ENCODE measurements at regions not wholly inside any gene's neighbourhood (a gene's known extent, or its start where the extent isn't known, plus 50 kb on each side); places are given as distances from the start of the nearest gene placed in this dataset.
A peak's percentile ranks its signal among the peaks of the same experiment; 100 is the strongest.

- no peak for TF ChIP-seq CTCF (conservative IDR thresholded peaks at IDR 0.05 in 1 of 2, IDR thresholded peaks at IDR 0.05 in 1 of 2; ENCODE audit: low read depth in 1 of 2, low read length in 2 of 2)
- no peak for TF ChIP-seq EZH2 (IDR thresholded peaks at IDR 0.05; ENCODE audit: low read length, missing control alignments)
- Histone ChIP-seq H3K27me3 (ENCODE audit: control insufficient read depth, insufficient read depth, low read length) (no peaks in the 10 kb centered on the region), H3K36me3 (ENCODE audit: control insufficient read depth, insufficient read depth, low read length) (no peaks in the 10 kb centered on the region), H3K4me3 (replicated peaks in 1 of 4; ENCODE audit: control extremely low read depth in 1 of 4, insufficient read depth in 1 of 4, low read depth in 3 of 4, low read length in 4 of 4) (peak overlapping the region in 2 of 4 experiments; percentile 1 to 34), H3K27ac (ENCODE audit: insufficient read depth, low read length) (peak overlapping the region; percentile 62), H3K79me2 (ENCODE audit: control insufficient read depth, insufficient read depth, low read length) (no peaks in the 10 kb centered on the region), H2AFZ (ENCODE audit: low read length) (peak overlapping the region; percentile 44), H3K4me2 (ENCODE audit: extremely low read depth, insufficient read depth, low read length) (peak overlapping the region; percentile 64), H3K9me3 (ENCODE audit: control insufficient read depth, insufficient read depth, low read depth, low read length) (no peaks in the 10 kb centered on the region), H3K9ac (ENCODE audit: insufficient read depth, low read length) (no peak overlapping the region), H3K4me1 (ENCODE audit: control insufficient read depth, extremely low read depth, insufficient read depth, low read length) (peaks cover 8% of the 10 kb centered on the region), H4K20me1 (ENCODE audit: control insufficient read depth, extremely low read depth, insufficient read depth, low read length) (no peaks in the 10 kb centered on the region)
- DNase-seq (ENCODE audit: low read depth in 2 of 2) = peak; percentile 35 to 82
Measured at GRCh38 chr5:99061711-99062110, 132.9 kb upstream of the CHD1 start.

- H3K4me2 ChIP-seq (ENCODE audit: extremely low read depth, insufficient read depth, low read length) = peak overlapping the region; percentile 64
- H3K9me3 ChIP-seq (ENCODE audit: control insufficient read depth, insufficient read depth, low read depth, low read length) = no peaks in the 10 kb centered on the region
- TF ChIP-seq EZH2 (IDR thresholded peaks at IDR 0.05; ENCODE audit: low read length, missing control alignments) (no peak), CTCF (conservative IDR thresholded peaks at IDR 0.05 in 1 of 2, IDR thresholded peaks at IDR 0.05 in 1 of 2; ENCODE audit: low read depth in 1 of 2, low read length in 2 of 2) (no peak)
- DNase-seq (ENCODE audit: low read depth in 2 of 2) = no peak
- peak overlapping the region; percentile 44 for H2AFZ ChIP-seq (ENCODE audit: low read length)
- no peak overlapping the region for H3K9ac ChIP-seq (ENCODE audit: insufficient read depth, low read length)
- H3K4me1 ChIP-seq (ENCODE audit: control insufficient read depth, extremely low read depth, insufficient read depth, low read length) = peaks cover 8% of the 10 kb centered on the region
- no peaks in the 10 kb centered on the region for H3K36me3 ChIP-seq (ENCODE audit: control insufficient read depth, insufficient read depth, low read length)
- H4K20me1 ChIP-seq (ENCODE audit: control insufficient read depth, extremely low read depth, insufficient read depth, low read length) = no peaks in the 10 kb centered on the region
- H3K79me2 ChIP-seq (ENCODE audit: control insufficient read depth, insufficient read depth, low read length) = no peaks in the 10 kb centered on the region
- peak overlapping the region; percentile 62 for H3K27ac ChIP-seq (ENCODE audit: insufficient read depth, low read length)
- no peaks in the 10 kb centered on the region for H3K27me3 ChIP-seq (ENCODE audit: control insufficient read depth, insufficient read depth, low read length)
- H3K4me3 ChIP-seq (replicated peaks in 1 of 4; ENCODE audit: control extremely low read depth in 1 of 4, insufficient read depth in 1 of 4, low read depth in 3 of 4, low read length in 4 of 4) = peak overlapping the region in 2 of 4 experiments; percentile 1 to 34
Measured at GRCh38 chr5:99061299-99061698, 132.5 kb upstream of the CHD1 start.

- H3K9me3 ChIP-seq (ENCODE audit: control insufficient read depth, insufficient read depth, low read depth, low read length) = no peaks in the 10 kb centered on the region
- peak overlapping the region in 2 of 4 experiments; percentile 7 to 34 for H3K4me3 ChIP-seq (replicated peaks in 1 of 4; ENCODE audit: control extremely low read depth in 1 of 4, insufficient read depth in 1 of 4, low read depth in 3 of 4, low read length in 4 of 4)
- no peaks in the 10 kb centered on the region for H3K27me3 ChIP-seq (ENCODE audit: control insufficient read depth, insufficient read depth, low read length)
- no peaks in the 10 kb centered on the region for H4K20me1 ChIP-seq (ENCODE audit: control insufficient read depth, extremely low read depth, insufficient read depth, low read length)
- DNase-seq (ENCODE audit: low read depth in 2 of 2) = peak; percentile 75 to 94
- H3K27ac ChIP-seq (ENCODE audit: insufficient read depth, low read length) = no peak overlapping the region
- TF ChIP-seq EZH2 (IDR thresholded peaks at IDR 0.05; ENCODE audit: low read length, missing control alignments) (no peak), CTCF (conservative IDR thresholded peaks at IDR 0.05 in 1 of 2, IDR thresholded peaks at IDR 0.05 in 1 of 2; ENCODE audit: low read depth in 1 of 2, low read length in 2 of 2) (peak; percentile 82 to 90)
- H3K36me3 ChIP-seq (ENCODE audit: control insufficient read depth, insufficient read depth, low read length) = no peaks in the 10 kb centered on the region
- peaks cover 8% of the 10 kb centered on the region for H3K4me1 ChIP-seq (ENCODE audit: control insufficient read depth, extremely low read depth, insufficient read depth, low read length)
- H3K79me2 ChIP-seq (ENCODE audit: control insufficient read depth, insufficient read depth, low read length) = no peaks in the 10 kb centered on the region
- H3K4me2 ChIP-seq (ENCODE audit: extremely low read depth, insufficient read depth, low read length) = peak overlapping the region; percentile 64
- H3K9ac ChIP-seq (ENCODE audit: insufficient read depth, low read length) = no peak overlapping the region
- H2AFZ ChIP-seq (ENCODE audit: low read length) = peak overlapping the region; percentile 39
Measured at GRCh38 chr5:99060306-99061261, 131.8 kb upstream of the CHD1 start.

All from fibroblast of lung (primary cell).